ENCODE measurements at regions not wholly inside any gene's neighbourhood (a gene's known extent, or its start where the extent isn't known, plus 50 kb on each side); places are given as distances from the start of the nearest gene placed in this dataset.

DNA sequence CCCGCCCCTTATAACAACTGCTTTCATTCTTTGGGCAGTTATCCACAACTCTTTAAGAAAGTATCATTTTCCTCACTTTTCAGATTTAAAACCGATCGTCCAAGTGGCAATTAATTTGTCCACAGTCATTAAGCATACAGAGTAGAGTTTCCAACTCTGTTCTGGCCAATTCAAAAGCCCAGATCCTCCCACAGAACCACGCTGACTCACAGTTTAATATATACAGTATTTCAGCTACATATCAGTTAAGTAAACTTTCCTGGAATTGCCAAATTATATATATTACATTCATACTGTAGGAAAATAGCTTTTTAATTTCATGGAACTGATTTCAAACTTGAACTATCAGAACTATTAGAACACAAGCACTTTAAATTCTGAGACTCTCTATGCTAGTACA lies 163.8 kb upstream of the ESRRG start:
- Mint-ChIP-seq H3K9me3 (peaks cover 3% of the 10 kb centered on the region), H3K36me3 (no peaks in the 10 kb centered on the region), H3K27ac (no peak overlapping the region), H3K4me1 (no peaks in the 10 kb centered on the region), H3K4me3 (no peak overlapping the region)
- DNase-seq (ENCODE audit: low spot score in 2 of 2) (no peak), ATAC-seq (no peak)

- DNase-seq (ENCODE audit: low spot score in 2 of 2) (no peak), ATAC-seq (no peak)
- no peaks in the 10 kb centered on the region for H3K4me1 Mint-ChIP-seq
- no peak overlapping the region for H3K4me3 Mint-ChIP-seq
- peaks cover 3% of the 10 kb centered on the region for H3K9me3 Mint-ChIP-seq
- no peak overlapping the region for H3K27ac Mint-ChIP-seq
- no peaks in the 10 kb centered on the region for H3K36me3 Mint-ChIP-seq
These were observed 161.5 kb upstream of the ESRRG start for GRCh38 chr1:216884614-216885229.

DNA sequence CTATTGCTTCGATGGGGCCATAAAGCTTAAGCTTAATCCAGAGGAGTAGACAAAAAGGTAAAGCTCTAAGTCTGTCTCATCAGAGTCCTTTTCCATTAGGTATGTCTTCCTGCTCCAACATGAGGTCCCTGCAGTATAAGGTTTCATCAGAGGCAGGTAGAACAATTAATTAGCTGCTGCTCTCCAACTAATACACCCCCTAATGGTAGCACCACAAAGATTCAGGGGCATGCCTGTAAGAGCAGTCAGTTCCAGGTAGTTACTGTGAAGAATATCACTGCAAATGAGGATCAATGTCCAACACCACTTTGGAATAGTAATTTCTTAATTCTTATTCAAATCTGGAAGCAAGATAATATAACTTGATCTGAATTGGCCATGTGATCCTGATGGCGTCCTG lies 160.3 kb upstream of the ESRRG start:
- H3K36me3 Mint-ChIP-seq = no peaks in the 10 kb centered on the region
- H3K27ac Mint-ChIP-seq = no peak overlapping the region
- no peak overlapping the region for H3K4me3 Mint-ChIP-seq
- DNase-seq (ENCODE audit: low spot score in 2 of 2) (no peak), ATAC-seq (no peak)
- no peaks in the 10 kb centered on the region for H3K4me1 Mint-ChIP-seq
- peaks cover 3% of the 10 kb centered on the region for H3K9me3 Mint-ChIP-seq

DNA sequence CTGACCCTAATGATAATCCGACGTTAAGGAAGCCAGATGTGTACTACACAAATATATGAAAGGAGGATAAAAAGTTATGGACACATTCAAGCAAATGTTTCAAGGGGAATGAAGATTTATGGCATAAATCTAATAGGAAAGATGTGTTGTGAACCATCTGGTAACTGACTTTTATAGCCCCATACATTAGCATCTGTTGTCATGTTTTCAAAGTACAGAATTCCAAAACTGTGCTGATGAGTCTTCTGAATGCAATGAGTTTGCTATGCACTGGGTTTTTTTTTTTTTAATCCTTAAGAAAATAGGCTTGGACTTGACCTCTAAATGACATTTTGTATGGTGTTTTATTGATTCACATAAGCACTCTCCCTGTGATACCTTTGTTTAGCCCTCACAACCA lies 158.5 kb upstream of the ESRRG start:
- Mint-ChIP-seq H3K4me3 (no peak overlapping the region), H3K27ac (no peak overlapping the region)
- no peak for DNase-seq (ENCODE audit: low spot score in 2 of 2)

DNA sequence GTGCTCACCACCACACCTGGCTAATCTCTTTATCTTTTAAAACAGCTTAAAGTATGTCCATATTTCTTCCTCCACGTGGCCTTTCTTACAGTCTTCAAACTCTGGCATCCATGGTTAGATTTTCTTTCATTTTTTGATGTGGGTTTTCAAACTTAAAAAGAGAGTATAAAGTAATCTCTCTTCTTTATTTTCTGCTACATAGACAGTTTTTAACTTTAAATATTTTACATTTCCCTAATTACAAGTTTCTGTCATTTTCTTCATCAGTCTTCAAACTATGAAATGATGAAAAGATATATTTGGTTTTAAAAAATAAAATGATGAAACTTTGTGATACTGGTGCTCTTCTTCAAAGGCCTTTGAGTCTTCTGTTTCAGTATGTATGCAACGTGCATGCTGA lies 143.5 kb upstream of the ESRRG start:
- no peak for DNase-seq (ENCODE audit: low spot score in 2 of 2)
- peaks cover 5% of the 10 kb centered on the region for H3K9me3 Mint-ChIP-seq
- ATAC-seq = no peak
- no peak overlapping the region for H3K27ac Mint-ChIP-seq
- H3K4me1 Mint-ChIP-seq = no peaks in the 10 kb centered on the region
- no peak overlapping the region for H3K4me3 Mint-ChIP-seq
- no peaks in the 10 kb centered on the region for H3K36me3 Mint-ChIP-seq

More for the DNA sequence above, 158.5 kb upstream of the ESRRG start:
- Mint-ChIP-seq H3K9me3 (peaks cover 3% of the 10 kb centered on the region), H3K4me1 (no peaks in the 10 kb centered on the region), H3K36me3 (no peaks in the 10 kb centered on the region)
- ATAC-seq = no peak

DNA sequence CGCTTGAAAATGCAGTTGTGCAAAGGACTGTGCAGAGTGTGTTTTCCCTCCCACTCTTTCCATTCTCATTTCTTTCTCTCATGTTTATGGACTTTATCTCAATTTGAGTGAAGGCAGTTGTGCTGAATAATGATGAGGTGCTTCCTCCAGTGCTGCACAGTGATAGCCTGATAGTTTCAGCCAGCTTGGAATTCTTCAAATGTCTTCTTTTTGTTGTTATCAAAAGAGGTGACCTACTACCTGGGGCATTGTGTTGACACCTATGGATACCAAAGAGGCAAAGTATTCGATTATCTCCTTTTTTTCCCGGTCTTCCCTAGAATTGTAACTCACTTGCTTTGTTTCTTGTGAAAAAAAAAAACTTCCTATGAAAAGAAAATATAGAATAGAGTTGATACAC lies 132.6 kb upstream of the ESRRG start:
- DNase-seq (ENCODE audit: low spot score in 2 of 2) (no peak), ATAC-seq (no peak)
- peaks cover 18% of the 10 kb centered on the region for H3K9me3 Mint-ChIP-seq
- H3K27ac Mint-ChIP-seq = no peak overlapping the region
- H3K4me1 Mint-ChIP-seq = no peaks in the 10 kb centered on the region
- no peaks in the 10 kb centered on the region for H3K36me3 Mint-ChIP-seq
- no peak overlapping the region for H3K4me3 Mint-ChIP-seq

GRCh38 chr1:216854836-216855484 lies 131.7 kb upstream of the ESRRG start:
- Mint-ChIP-seq H3K4me3 (no peak overlapping the region), H3K36me3 (no peaks in the 10 kb centered on the region), H3K9me3 (peaks cover 12% of the 10 kb centered on the region), H3K4me1 (no peaks in the 10 kb centered on the region), H3K27ac (no peak overlapping the region)
- no peak for DNase-seq (ENCODE audit: low spot score in 2 of 2)
- ATAC-seq = no peak

DNA sequence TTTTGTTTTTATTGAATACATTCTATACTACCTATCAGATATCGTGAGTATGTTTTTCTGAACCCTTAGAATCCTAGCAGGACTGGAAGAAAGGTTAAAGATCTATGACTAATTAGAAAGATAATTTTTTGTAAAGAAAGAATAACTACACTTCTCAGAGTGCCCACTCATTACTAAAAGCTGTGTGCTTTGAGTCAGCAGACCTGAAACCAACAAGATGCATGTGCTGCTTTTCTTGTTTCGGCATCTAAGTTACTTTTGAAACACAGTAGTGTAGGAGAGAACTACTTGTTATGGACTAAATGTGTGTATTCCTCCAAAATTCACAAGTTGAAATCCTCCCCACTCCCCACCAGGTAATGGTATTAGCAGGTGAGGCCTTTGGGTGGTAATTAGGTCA lies 127.8 kb upstream of the ESRRG start:
- Mint-ChIP-seq H3K27ac (no peak overlapping the region), H3K4me1 (no peaks in the 10 kb centered on the region), H3K36me3 (no peaks in the 10 kb centered on the region), H3K4me3 (no peak overlapping the region), H3K9me3 (peaks cover 12% of the 10 kb centered on the region)
- ATAC-seq (no peak), DNase-seq (ENCODE audit: low spot score in 2 of 2) (no peak)

- DNase-seq (ENCODE audit: low spot score in 2 of 2) (no peak), ATAC-seq (no peak)
- H3K27ac Mint-ChIP-seq = no peak overlapping the region
- H3K4me3 Mint-ChIP-seq = no peak overlapping the region
- H3K9me3 Mint-ChIP-seq = peaks cover 20% of the 10 kb centered on the region
- H3K36me3 Mint-ChIP-seq = no peaks in the 10 kb centered on the region
- H3K4me1 Mint-ChIP-seq = no peaks in the 10 kb centered on the region
These were observed 125.9 kb upstream of the ESRRG start for GRCh38 chr1:216849146-216849545.

DNA sequence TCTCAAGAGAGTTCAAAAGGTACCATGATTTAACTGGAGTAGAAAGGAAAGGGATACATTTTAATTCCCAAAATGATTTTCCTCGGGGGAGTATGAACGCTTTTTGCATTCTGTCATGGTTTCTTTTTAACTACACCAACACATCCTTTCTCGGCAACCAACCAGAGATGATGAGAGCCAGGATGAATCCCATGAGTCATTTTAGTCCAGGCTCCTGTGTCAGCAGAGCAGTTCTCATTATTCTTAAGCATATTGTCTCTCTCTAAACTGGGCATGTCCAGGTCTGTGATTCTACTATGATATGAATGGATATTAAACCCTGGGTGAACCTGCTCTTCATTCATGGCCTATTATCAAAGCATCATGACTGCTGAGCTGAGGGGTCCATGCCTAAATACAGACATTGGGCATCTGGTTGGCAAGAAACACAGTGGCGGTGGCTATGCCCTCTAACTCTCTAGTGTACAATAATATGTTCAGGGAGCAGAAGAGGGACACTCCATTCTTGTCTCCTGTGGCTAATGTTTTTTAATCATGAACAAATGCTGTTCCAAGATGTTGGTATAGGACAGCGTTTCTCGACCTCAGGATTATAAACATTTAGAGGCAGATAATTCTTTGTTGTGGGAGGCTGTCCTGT lies 124.3 kb upstream of the ESRRG start:
- H3K36me3 Mint-ChIP-seq = no peaks in the 10 kb centered on the region
- H3K4me1 Mint-ChIP-seq = no peaks in the 10 kb centered on the region
- H3K27ac Mint-ChIP-seq = no peak overlapping the region
- H3K4me3 Mint-ChIP-seq = no peak overlapping the region
- DNase-seq (ENCODE audit: low spot score in 2 of 2) (no peak), ATAC-seq (no peak)
- H3K9me3 Mint-ChIP-seq = peaks cover 17% of the 10 kb centered on the region

GRCh38 chr1:216846339-216846738 lies 123.1 kb upstream of the ESRRG start:
- H3K27ac Mint-ChIP-seq = no peak overlapping the region
- no peaks in the 10 kb centered on the region for H3K36me3 Mint-ChIP-seq
- H3K4me3 Mint-ChIP-seq = no peak overlapping the region
- H3K4me1 Mint-ChIP-seq = no peaks in the 10 kb centered on the region
- ATAC-seq (no peak), DNase-seq (ENCODE audit: low spot score in 2 of 2) (no peak)
- H3K9me3 Mint-ChIP-seq = peaks cover 11% of the 10 kb centered on the region

DNA sequence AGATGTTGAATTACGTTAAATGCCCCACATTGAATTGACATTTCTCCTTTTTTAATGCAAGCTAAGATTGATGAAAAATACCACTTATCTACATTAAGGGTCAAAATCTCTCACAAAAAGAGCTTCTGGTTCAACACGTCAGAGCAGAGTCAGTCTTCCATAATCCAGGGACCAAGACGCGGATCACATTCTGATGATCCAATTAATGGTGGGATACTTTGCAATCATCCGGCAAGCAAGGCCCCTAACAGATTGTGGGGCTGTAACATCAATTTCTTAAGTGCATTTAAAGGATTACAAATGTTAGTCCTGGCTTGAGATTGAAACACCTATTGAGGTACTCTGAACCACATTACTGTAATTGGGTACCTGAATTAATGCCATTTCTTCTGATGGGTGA lies 120.2 kb upstream of the ESRRG start:
- Mint-ChIP-seq H3K27ac (no peak overlapping the region), H3K4me3 (no peak overlapping the region), H3K4me1 (no peaks in the 10 kb centered on the region), H3K9me3 (peaks cover 16% of the 10 kb centered on the region), H3K36me3 (no peaks in the 10 kb centered on the region)
- ATAC-seq (no peak), DNase-seq (ENCODE audit: low spot score in 2 of 2) (no peak)

GRCh38 chr1:216841165-216841564 lies 117.9 kb upstream of the ESRRG start:
- Mint-ChIP-seq H3K4me1 (no peaks in the 10 kb centered on the region), H3K9me3 (peaks cover 16% of the 10 kb centered on the region), H3K27ac (no peak overlapping the region), H3K36me3 (no peaks in the 10 kb centered on the region), H3K4me3 (no peak overlapping the region)
- ATAC-seq (no peak), DNase-seq (ENCODE audit: low spot score in 2 of 2) (no peak)

- DNase-seq (ENCODE audit: low spot score in 2 of 2) = no peak
- H3K27ac Mint-ChIP-seq = no peak overlapping the region
- no peak for ATAC-seq
- H3K4me3 Mint-ChIP-seq = no peak overlapping the region
- peaks cover 14% of the 10 kb centered on the region for H3K9me3 Mint-ChIP-seq
- H3K36me3 Mint-ChIP-seq = no peaks in the 10 kb centered on the region
- no peaks in the 10 kb centered on the region for H3K4me1 Mint-ChIP-seq
These were observed 113.1 kb upstream of the ESRRG start for GRCh38 chr1:216836316-216836715.

DNA sequence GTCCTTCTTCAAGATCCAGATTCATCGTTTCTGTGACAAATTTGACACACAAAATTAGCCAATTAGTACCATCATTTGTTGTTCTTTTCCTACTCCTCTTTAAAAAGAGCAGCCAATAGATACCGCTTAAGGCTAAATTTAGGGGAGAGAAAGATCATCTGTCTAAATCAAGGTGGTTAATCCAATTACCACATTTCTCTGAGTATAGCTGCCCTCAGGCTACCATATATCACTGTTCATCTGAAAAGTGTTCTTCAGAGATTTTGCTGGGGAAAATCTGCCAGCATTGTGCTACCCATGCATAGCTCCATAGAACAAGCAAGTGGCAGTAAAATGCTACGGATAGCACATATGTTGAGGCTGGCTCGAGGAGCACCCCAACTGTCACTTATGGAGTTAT lies 110.3 kb upstream of the ESRRG start:
- no peak for ATAC-seq
- Mint-ChIP-seq H3K36me3 (no peaks in the 10 kb centered on the region), H3K27ac (no peak overlapping the region), H3K4me3 (no peak overlapping the region), H3K9me3 (peaks cover 18% of the 10 kb centered on the region), H3K4me1 (no peaks in the 10 kb centered on the region)
- DNase-seq (ENCODE audit: low spot score in 2 of 2) = no peak

GRCh38 chr1:216832192-216832591 lies 109.0 kb upstream of the ESRRG start:
- Mint-ChIP-seq H3K9me3 (peaks cover 22% of the 10 kb centered on the region), H3K27ac (no peak overlapping the region), H3K36me3 (no peaks in the 10 kb centered on the region), H3K4me1 (no peaks in the 10 kb centered on the region), H3K4me3 (no peak overlapping the region)
- no peak for ATAC-seq
- DNase-seq (ENCODE audit: low spot score in 2 of 2) = no peak
